Embryonic facial prominence (tissue), 1 donor: ENCODE measurements at regions not wholly inside any gene's neighbourhood (a gene's known extent, or its start where the extent isn't known, plus 50 kb on each side); places are given as distances from the start of the nearest gene placed in this dataset.
"Not testable (repeated sequence)": the region's sequence is repeated elsewhere in the genome, so short reads cannot be mapped to it uniquely, and the experiment has no call there.

Experiments
- DNase-seq: peaks from one replicate; pipeline ENCODE4 v3.0.0-alpha.2; 2016; ENCODE audit errors: extremely low spot score

DNA sequence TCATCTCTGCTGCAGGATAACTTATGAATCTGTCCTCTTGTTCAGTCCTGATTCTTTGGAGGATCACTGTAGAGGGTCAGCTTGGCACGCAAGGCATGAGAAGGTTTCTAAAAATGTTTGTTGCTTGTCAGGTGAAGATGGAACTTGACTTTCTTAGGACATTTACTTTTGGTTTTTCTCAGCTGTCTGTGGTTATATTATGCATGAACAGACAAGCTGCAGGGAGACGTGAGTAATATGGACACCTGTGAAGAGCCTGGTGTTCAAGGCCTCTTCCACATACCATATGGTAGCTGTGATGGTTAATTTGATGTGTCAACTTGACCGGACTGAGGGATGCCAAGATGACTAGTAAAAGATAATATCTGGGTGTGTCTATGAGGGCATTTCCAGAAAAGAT is 270.2 kb upstream of the CPHXL start:
- DNase-seq: no peak

DNA sequence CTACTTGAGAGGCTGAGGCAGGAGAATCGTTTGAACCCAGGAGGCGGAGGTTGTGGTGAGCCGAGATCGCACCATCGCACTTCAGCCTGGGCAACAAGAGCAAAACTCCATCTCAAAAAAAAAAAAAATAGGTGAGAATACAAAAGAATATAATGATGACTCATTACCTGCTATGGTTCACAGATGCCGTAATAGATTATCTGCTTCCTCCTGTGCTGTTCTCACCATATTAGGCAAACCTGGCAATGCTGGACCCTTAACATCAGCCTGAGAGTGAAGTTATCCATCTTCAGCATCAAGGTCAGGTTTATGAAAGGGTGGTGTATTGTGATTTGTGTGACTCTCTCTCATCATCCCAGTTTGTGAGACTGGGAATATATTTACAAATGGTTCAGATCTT is 271.3 kb upstream of the CPHXL start:
- no peak for DNase-seq

DNA sequence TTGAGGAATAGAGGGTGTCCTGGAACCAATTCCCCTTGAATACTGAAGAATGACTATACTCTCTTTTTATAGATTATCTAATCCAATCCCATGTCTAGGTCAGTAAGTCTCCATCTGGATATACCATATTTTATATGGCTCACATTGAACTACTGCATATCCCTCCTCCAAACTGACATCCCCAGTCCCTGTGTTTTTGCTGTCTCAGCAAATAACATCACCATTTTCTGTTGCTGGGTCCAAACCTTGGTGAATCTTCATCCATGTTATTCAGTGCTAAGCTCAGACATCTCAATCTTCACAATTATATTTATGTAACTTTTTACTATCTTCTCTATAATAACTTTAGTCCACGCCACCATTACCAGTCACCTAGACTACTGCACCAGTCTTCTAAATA is 269.6 kb upstream of the CNTNAP4 start:
- no peak for DNase-seq

DNA sequence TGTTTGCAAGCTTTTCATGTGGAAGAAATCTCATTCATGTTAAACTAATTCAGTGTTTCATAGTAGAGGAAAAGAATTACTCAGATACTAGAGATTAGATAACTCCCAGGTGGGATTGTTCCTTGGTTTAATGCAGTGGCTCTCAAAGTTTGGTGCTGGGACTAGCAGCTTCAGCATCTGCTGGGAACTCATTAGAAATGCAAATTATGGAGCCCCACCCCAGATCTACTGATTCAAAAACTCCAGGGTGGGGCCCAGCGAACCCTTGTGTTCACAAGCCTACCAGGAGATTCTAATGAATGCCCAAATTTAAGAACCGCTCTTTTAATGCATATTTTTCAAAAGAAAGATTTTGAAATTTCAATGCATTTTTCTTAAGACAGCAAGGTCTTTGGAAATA is 253.4 kb upstream of the CNTNAP4 start:
- no peak for DNase-seq

DNA sequence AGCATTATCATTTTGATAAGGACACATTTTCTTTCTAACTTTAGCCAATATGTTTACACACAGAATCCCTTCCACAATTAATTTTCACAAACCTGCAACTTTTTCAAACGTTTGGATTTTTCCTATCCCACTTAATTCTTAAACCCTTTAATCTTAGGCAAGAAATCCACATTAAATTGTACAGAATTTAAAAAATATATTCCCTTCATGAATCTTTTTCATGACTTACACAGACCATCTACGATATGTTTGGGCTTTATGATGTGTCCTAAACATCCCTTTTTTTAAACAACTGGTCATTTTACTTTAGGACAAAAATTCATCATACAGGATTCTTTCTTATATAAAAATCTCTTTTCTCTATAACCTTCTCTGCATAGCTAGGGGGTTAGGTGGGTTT is 241.5 kb upstream of the CNTNAP4 start:
- no peak for DNase-seq

DNA sequence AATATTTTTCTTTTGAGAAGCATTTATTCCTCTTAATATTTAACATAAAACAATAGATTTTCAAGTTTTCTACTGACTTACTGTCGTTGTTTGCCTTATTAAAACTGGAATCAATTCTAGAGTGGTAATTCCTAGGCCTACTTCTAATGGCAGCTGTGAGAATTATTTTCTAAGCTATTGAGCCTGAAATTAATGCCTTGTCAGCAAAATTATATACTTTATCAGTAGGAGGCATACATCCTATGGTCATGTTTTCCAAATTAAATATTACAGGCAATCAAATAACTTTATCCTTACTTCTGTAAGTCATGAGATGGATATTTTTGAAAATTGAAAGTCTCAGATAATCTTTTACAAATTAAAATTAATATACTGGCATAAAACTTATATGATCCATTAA is 239.1 kb upstream of the CNTNAP4 start:
- DNase-seq: no peak

DNA sequence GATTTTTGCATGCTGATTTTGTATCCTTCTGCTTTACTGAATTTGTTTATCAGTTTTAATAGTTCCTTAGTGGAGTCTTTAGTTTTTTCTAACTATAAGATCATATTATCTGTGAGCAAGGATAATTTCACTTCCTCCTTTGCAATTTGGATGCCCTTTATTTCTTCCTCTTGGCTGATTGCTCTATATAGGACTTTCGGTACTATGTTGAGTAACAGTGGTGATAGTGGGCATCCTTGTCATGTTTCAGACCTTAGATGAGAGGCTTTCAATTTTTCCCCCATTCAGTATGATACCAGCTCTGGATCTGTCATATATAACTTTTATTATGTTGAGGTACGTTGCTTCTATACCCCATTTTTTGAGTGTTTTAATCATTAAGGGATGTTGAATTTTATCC is 224.5 kb upstream of the CNTNAP4 start:
- DNase-seq: no peak

DNA sequence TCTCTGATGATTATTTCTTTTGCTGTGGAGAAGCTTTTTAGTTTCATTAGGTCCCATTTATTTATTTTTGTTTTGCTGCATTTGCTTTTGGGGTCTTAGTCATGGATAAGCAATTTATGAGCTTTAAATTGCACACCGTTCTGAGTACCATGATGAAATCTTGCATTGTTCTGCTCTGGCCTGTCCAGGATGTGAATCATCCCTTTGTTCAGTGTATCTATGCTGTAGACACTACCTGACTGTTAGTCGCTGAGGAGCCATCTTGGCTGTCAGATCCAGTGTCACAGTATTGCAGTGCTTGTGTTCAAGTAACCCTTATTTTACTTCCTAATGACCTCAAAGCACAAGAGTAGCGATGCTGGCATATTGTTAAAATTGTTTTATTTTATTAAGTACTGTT is 218.0 kb upstream of the CNTNAP4 start:
- DNase-seq: no peak

DNA sequence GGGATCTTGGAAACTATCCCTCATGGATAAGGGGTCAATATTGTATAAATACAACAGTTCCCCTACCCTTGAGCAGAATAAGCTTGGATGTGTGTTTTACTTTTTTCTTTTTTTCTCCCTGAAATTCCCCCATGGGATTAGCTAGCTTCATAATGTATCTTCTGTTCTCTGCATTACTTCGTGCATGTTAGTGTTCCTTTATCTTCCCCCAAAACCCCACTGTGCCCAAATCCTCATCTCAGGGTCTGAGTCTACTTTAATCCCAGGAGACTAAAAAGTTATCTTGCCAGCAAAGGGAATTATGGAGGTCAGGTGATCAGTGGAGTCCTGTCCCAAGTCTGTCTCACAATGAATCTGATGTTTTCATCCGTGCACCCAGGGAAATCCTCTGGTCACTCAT is 217.5 kb upstream of the CNTNAP4 start:
- DNase-seq: no peak

DNA sequence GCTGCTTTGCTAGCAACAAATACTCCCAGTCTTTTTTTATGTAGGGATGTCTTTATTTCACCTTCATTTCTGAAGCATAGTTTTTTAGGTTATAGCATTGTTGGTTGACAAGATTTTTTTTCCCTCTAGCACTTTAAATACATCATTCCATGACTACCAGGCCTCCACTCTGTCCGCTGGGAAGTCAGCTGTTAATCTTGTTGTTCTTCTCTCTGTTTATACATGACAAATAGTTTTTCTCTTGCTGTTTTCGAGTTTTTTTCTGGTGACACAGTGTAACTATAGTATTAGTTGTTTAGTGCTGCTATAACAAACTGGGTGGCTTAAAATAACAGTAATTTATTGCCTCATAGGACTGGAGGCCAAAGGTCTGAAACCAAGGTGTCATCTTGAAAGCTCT is 205.5 kb upstream of the CNTNAP4 start:
- no peak for DNase-seq

DNA sequence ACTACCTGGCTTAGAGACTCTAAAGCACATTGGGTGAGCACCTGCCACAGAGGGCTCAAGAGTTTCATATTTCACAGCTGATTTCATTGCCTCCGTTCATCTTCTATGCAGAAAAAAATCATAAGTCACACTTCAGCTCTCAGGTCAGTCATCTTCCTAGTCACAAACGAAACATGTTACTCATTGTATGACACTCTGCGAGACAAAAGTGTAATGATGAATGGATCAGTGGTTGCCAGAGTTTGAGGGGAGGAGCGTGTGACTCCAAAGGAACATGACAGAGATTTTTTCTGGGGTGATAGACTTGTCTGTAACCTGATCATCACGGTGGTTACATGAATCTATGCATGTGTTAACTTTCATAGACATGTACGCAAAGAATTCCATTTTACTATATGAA is 195.2 kb upstream of the CNTNAP4 start:
- no peak for DNase-seq

DNA sequence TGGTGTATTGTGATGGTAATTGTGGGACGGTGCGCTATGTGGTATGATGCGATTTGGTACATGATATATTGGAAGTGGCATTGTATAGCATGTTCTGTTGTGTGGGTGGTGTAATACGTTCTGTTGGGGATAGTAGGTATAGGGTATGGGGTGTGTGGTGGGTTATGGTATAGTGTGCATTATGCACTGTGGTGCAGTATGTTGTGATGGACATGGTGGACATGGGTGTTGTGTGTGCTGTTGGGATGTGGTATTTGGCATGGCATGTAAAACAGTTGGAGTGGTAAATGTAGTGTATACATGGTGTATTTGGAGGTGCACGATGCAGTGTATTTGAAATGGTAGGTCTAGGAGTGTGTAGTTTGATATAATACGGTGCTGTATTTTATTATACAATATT is 170.6 kb upstream of the CNTNAP4 start:
- DNase-seq: no peak

DNA sequence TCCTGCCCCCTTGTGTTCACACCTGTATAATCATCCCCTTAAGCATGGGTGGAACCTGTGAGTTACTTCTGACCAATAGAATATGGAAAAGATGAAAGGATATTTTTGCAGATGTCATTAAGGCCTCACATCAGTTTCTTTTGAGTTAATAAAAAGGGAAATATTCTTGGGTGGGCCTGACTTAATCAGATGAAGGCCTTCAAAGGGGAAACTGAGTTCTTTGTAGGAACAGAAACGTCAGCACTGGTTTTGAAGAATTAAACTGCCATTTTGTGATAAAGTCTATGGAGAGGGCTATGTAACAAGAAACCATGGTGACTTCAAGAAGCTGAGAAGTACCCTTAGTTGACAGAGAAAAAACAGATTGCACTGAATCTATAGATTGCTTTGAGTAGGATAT is 168.7 kb upstream of the CNTNAP4 start:
- DNase-seq: no peak

DNA sequence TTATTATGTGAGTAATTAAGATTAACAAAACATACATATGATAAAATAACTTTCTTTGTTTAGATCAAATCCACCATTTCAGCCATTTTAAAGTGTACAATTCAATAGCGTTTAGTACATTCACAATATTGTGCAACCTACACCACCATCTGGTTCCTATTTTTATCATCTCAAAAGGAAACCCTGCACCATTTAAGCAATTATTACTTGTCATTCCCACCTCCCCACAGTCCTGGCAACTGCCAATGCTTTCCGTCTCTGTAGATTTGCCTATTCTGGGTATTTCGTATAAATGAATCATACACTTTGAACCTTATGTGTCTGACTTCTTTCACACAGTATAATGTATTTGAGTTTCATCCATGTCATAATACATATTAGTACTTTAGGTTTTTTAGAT is 162.5 kb upstream of the CNTNAP4 start:
- DNase-seq: no peak

DNA sequence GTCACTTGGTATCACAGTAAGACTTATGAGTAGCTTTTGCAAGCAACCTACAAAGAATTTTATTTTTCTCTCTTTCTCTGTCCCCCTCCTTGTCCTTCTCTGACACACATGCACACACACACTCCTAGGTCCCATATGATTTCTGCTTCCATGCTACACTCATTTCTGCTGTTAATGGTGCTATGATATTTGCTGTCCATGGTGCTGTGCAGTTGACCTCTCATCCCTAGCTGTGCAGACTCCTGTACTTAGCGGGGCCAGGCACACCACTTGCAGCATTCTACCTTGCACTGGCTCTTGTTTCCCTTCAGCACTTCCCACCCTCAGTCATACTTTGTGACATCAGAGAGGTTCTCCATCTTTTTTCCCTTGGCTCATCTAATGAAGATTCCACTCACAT is 158.9 kb upstream of the CNTNAP4 start:
- DNase-seq: no peak

DNA sequence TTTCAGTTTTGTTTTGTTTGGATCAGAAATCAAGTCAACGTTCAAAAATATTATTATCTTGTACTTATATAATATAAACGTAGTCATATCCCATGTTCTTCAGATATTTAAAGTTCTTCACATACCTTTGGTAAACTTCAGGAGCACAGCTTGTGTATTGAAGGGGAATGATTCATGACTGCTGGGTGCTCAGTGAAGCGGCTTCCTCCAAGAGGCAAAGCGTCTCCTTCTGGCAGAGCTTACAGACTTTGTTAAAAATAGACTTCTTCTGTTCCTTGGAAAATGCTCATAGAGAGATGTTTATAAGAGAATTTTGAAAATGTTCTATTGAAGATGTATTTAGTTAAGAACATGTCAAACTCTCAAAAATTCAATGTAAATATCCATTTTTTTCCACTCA is 155.6 kb upstream of the CNTNAP4 start:
- DNase-seq: no peak

DNA sequence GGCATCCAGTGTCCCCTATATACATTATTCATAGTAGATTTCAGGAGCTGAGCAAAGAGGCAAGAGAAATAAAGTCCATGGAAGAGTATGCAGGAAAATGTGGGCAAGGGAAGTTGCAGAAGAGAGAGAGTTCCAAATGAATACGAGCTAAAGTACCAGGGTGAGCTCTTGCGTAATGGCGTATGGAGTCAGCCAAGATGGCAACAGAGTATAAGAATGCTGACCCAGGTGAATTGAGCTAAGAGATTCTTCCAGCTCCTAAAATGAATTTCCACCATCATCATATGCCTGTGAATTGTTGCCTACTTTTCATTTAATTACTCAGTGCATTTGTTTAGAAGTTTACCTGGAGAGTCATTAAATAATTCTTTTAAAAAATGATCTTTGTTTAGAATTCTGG is 153.2 kb upstream of the CNTNAP4 start:
- DNase-seq: no peak

DNA sequence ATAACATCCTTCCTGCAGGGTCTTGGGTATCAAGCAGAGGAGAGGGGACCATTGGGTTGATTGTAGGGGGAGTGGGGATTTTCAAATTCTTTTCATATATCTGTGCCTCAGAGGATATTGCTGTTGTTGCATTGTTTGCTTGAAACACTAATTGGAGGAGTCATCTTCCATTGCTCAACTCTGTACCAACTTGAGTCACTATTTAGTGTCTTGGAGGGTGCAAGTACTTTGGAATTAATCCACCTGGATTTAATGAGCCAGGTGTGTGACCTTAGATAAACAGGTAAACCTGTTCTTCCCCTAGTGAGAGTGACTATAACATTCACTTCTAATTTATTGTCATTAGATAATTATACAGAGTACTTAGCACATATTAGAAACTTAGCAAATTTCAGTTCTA is 151.3 kb upstream of the CNTNAP4 start:
- no peak for DNase-seq

DNA sequence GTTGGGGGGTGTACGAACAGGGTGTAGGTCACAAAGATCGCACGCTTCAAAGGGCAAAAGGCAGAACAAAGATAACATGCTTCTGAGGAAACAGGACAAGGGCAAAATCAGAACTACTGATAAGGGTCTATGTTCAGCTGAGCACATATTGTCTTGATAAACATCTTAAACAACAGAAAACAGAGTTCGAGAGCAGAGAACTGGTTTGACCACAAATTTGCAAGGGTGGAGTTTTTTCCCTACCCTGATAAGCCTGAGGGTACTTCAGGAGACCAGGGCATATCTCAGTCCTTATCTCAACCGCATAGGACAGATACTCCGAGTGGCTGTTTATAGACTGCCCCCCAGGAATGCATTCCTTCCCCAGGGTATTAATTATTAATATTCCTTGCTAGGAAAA is 139.1 kb upstream of the CNTNAP4 start:
- not testable (repeated sequence) for DNase-seq

DNA sequence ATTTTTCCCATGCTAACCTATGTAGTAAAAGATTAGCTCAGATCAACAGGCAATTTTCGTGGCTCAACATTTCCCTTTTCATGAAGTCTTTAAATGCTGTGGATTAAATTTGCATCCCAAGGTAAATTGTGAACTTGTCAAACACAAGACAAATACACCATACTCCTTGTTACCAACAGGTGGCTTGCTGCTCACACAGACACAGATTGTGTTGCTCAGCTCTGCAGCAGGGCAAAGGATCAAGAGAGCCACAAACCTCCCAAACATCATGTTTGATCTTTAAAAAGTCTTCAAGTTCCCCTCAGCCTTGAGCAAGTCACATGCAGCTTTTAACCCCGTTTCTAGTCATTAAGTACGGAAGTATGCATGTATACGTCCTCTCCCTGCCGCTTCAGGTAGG is 119.6 kb upstream of the CNTNAP4 start:
- no peak for DNase-seq

DNA sequence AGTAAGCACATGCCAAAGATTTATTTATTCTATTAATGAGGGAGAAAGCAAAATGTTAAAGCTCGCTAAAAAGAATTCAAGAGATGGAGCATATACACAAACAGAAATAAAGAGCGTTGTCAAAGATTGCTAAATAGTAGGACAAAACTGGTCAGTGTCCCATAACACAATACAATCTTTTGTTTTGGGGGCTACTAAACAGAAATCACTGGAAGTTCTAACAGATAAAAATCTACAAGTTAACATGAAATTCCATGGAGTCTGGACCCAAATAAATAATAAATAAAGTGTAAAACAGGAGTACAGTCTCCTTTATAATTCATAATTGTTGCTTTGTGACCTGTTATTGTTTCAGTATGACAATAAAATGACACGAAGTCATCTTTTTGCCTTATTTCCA is 115.2 kb upstream of the CNTNAP4 start:
- DNase-seq: no peak

DNA sequence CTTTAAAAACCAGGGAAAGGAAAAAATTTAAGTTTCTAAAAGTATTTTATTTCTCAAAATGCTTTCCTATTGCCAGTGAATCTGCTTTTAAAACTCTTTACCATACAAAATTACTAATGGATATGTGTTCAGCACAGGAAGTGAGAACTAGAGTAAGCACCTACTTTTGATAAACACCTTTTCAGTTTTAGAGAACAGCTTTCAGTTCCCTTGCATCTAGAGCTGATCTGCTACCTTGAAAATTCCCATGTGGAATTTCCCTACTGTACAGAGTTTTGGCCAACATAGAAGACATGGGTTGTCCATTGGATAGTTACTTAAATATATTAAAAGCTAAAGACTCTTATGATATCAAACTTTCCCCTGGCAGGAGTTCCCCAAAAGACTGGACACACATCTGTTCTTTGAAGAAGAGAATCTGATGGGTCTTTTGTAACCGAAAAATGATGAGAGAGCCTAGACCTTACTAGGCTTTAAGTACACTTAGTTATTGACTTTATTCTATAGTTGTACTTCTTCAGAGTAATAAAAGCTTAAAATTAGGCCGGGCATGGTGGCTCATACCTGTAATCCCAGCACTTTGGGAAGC is 112.1 kb upstream of the CNTNAP4 start:
- no peak for DNase-seq

DNA sequence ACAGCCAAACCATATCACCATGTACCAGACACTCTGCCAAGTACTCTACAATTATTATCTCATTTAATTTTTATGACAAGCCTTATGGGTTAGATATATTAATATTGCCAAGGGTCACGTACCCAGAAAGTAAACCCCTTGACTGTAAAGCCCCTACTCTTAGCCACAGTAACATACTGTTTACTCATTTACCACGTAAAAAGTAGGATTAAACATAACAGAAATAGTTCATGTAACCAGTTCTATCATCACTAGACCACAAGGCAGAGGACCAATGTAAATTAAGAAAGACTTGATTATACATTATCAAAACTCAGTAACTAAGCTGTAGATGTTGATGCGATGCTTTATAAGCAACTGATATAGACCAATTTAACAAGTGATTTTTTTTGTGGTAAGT is 101.5 kb upstream of the CNTNAP4 start:
- DNase-seq: no peak

DNA sequence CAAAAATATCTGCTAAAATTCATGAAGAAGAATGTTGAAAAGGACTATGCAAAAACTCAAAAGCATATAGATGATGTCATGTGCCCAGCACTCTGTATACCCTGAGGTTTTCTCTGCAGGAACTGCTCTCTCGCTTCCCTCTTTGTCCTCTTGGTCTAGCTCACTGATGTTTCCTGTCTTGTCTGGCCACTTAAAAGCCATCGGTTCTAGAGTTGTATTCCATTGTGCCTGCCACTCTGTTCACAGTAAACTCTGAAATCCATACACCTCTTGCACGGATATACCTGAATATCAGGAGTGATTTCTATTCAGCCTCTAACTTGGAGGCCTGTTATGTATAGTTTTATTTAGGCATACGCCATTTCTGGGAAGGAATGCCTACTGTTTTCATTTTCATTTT is 101.0 kb upstream of the CNTNAP4 start:
- DNase-seq: no peak

DNA sequence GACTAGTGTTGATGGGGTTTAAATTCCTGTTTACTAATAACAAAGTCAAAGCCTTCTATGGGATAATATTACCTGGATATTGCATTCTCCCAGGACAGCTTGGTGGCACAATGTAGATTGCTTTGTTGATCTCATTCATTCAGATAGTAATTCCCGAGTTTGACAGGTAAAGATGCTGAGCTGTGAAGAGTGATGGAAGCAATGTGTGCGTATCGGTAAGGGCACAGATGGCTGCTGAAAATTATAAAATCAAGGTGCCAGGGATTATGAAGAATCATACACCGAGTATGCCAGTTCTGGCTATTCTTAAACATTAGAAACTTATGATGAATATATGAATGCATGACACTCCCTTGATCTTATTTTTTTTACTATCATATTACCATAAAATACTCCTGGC is 100.6 kb upstream of the CNTNAP4 start:
- DNase-seq: no peak
